GM23248 (cell line): ENCODE measurements at regions not wholly inside any gene's neighbourhood (a gene's known extent, or its start where the extent isn't known, plus 50 kb on each side); places are given as distances from the start of the nearest gene placed in this dataset.

Experiments used
- EZH2 ChIP-seq: fragments of 200-600 bp; sonication (generic); IDR thresholded peaks from 2 replicates; pipeline ENCODE4 v1.6.1; 2018; ENCODE audit warnings: antibody characterized with exemption, mild to moderate bottlenecking; ENCODE audit not compliant: insufficient read depth, poor library complexity, severe bottlenecking
- EZH2phosphoT487 ChIP-seq: fragments of 200-600 bp; sonication (generic); IDR thresholded peaks from 2 replicates; pipeline ENCODE4 v1.6.1; 2018; ENCODE audit warnings: antibody characterized with exemption, moderate library complexity, mild to moderate bottlenecking, low read depth; ENCODE audit not compliant: insufficient read depth

GRCh38 chr6:8588176-8588575 is 152.8 kb upstream of the SLC35B3 start:
- no peak for TF ChIP-seq EZH2
- TF ChIP-seq EZH2phosphoT487, result no peak
